WTC11 (cell line): ENCODE measurements at regions not wholly inside any gene's neighbourhood (a gene's known extent, or its start where the extent isn't known, plus 50 kb on each side); places are given as distances from the start of the nearest gene placed in this dataset.

ENCODE experiments used
- ATAC-seq: fragments of 200-7000 bp; cut with Tn5 transposase; 2 replicates; pipeline ENCODE4 v1.10.0; 2021; ENCODE audit warnings: mild to moderate bottlenecking, moderate library complexity
- CTCF ChIA-PET: fragments of 300-600 bp; sonication (Branson Sonifier 250); formaldehyde crosslinking; loops from one replicate; lab custom pipeline; 2021; ENCODE audit warnings: antibody characterized with exemption; lab: Charles Lee
- POLR2A ChIA-PET: fragments of 350-600 bp; sonication (Branson Sonifier 250); formaldehyde crosslinking; loops from one replicate; lab custom pipeline; 2021; ENCODE audit warnings: antibody characterized with exemption; lab: Charles Lee
- DNase-seq: peaks from one replicate; pipeline ENCODE4 v3.0.0; 2021; ENCODE audit warnings: low spot score
- H3K27ac Mint-ChIP-seq: 2 replicates; pipeline ENCODE4 v1.8.0; 2021; ENCODE audit warnings: mixed read lengths
- H3K27me3 Mint-ChIP-seq: 2 replicates; pipeline ENCODE4 v1.8.0; 2021; ENCODE audit warnings: low read depth, mild to moderate bottlenecking, moderate library complexity, mixed read lengths
- H3K36me3 Mint-ChIP-seq: 2 replicates; pipeline ENCODE4 v1.8.0; 2021; ENCODE audit warnings: mixed read lengths
- H3K4me1 Mint-ChIP-seq: 2 replicates; pipeline ENCODE4 v1.8.0; 2022; ENCODE audit warnings: mixed read lengths
- H3K4me3 Mint-ChIP-seq: 2 replicates; pipeline ENCODE4 v1.8.0; 2021; ENCODE audit warnings: mild to moderate bottlenecking, moderate library complexity, mixed read lengths
- H3K9me3 Mint-ChIP-seq: 2 replicates; pipeline ENCODE4 v1.8.0; 2021; ENCODE audit warnings: mixed read lengths
- ELF4 ChIP-seq: sonication (generic); formaldehyde crosslinking; IDR thresholded peaks from 2 replicates; pipeline ENCODE4 v1.8.1; 2022; ENCODE audit warnings: low read depth, mild to moderate bottlenecking, moderate library complexity, missing genetic modification reagents
- ESRRA ChIP-seq: sonication (generic); formaldehyde crosslinking; IDR thresholded peaks from 2 replicates; pipeline ENCODE4 v1.8.1; 2022; ENCODE audit warnings: mild to moderate bottlenecking, missing genetic modification reagents, borderline replicate concordance
- HMGA2 ChIP-seq: fragments of 250-450 bp; sonication (Bioruptor Pico); IDR thresholded peaks from 2 replicates; pipeline ENCODE4 v1.4.0; 2021; ENCODE audit warnings: mild to moderate bottlenecking, moderate library complexity
- IRF2 ChIP-seq: sonication (generic); formaldehyde crosslinking; IDR thresholded peaks from 2 replicates; pipeline ENCODE4 v1.8.0; 2022; ENCODE audit warnings: low read depth, missing genetic modification reagents, borderline replicate concordance
- JAZF1 ChIP-seq: fragments of 250-450 bp; sonication (Bioruptor Pico); IDR thresholded peaks from 2 replicates; pipeline ENCODE4 v1.9.0; 2021; ENCODE audit warnings: moderate library complexity, mild to moderate bottlenecking, inconsistent platforms
- NFATC4 ChIP-seq: fragments of 250-450 bp; sonication (Bioruptor Pico); IDR thresholded peaks from 2 replicates; pipeline ENCODE4 v1.9.0; 2021; ENCODE audit warnings: mild to moderate bottlenecking
- SOX15 ChIP-seq: fragments of 250-450 bp; sonication (Bioruptor Pico); IDR thresholded peaks from 2 replicates; pipeline ENCODE4 v1.9.0; 2021; ENCODE audit warnings: mild to moderate bottlenecking
- STAT6 ChIP-seq: sonication (generic); formaldehyde crosslinking; conservative IDR thresholded peaks from 2 replicates; pipeline ENCODE4 v1.8.1; 2023; ENCODE audit warnings: mild to moderate bottlenecking, low read depth, missing genetic modification reagents, moderate library complexity
- ZNF416 ChIP-seq: fragments of 250-450 bp; sonication (Bioruptor Pico); IDR thresholded peaks from 2 replicates; pipeline ENCODE4 v1.9.0; 2021; ENCODE audit warnings: mild to moderate bottlenecking, inconsistent platforms
- TF ChIP-seq, protein P1 (sequence below): fragments of 250-450 bp; sonication (Bioruptor Pico); IDR thresholded peaks from 2 replicates; pipeline ENCODE4 v1.9.0; 2021; ENCODE audit warnings: mild to moderate bottlenecking
- TF ChIP-seq, protein P2 (sequence below): sonication (generic); formaldehyde crosslinking; IDR thresholded peaks from 2 replicates; pipeline ENCODE4 v1.8.1; 2023; ENCODE audit warnings: mild to moderate bottlenecking, moderate library complexity, missing genetic modification reagents
- TF ChIP-seq, protein P3 (sequence below): sonication (generic); formaldehyde crosslinking; IDR thresholded peaks from 2 replicates; pipeline ENCODE4 v1.8.0; 2023; ENCODE audit warnings: missing genetic modification reagents
- TF ChIP-seq, protein P4 (sequence below): fragments of 200-600 bp; IDR thresholded peaks from 2 replicates; pipeline ENCODE4 v1.8.0; 2022; ENCODE audit warnings: antibody characterized with exemption

- H3K9me3 Mint-ChIP-seq = no peaks in the 10 kb centered on the region
Observed at GRCh38 chr4:22901631-22902030, 208.9 kb downstream of the GBA3 start.

GRCh38 chr4:22900876-22901275 lies 208.1 kb downstream of the GBA3 start:
- Mint-ChIP-seq H3K36me3 (no peaks in the 10 kb centered on the region), H3K27ac (no peak overlapping the region), H3K27me3 (no peaks in the 10 kb centered on the region), H3K9me3 (no peaks in the 10 kb centered on the region), H3K4me1 (no peaks in the 10 kb centered on the region; the same call in 1 of the 2 replicates), H3K4me3 (no peak overlapping the region)
- ChIA-PET CTCF (no interaction called here), POLR2A (no interaction called here)
- TF ChIP-seq SOX15 = no peak
- TF ChIP-seq STAT6 (CRISPR knock-in tag) = no peak
- TF ChIP-seq, protein P1, sequence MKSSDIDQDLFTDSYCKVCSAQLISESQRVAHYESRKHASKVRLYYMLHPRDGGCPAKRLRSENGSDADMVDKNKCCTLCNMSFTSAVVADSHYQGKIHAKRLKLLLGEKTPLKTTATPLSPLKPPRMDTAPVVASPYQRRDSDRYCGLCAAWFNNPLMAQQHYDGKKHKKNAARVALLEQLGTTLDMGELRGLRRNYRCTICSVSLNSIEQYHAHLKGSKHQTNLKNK (CRISPR knock-in tag) = no peak
- TF ChIP-seq HMGA2 (CRISPR knock-in tag) = no peak
- TF ChIP-seq ESRRA = no peak
- TF ChIP-seq NFATC4 (CRISPR knock-in tag) = no peak
- ATAC-seq (no peak), DNase-seq (no peak)

More at GRCh38 chr4:22901631-22902030, 208.9 kb downstream of the GBA3 start:
- ChIA-PET CTCF (no interaction called here), POLR2A (no interaction called here)
- TF ChIP-seq JAZF1 (CRISPR knock-in tag) = no peak
- no peak for TF ChIP-seq STAT6 (CRISPR knock-in tag)
- TF ChIP-seq ELF4 (CRISPR knock-in tag) = no peak
- TF ChIP-seq, protein P2, sequence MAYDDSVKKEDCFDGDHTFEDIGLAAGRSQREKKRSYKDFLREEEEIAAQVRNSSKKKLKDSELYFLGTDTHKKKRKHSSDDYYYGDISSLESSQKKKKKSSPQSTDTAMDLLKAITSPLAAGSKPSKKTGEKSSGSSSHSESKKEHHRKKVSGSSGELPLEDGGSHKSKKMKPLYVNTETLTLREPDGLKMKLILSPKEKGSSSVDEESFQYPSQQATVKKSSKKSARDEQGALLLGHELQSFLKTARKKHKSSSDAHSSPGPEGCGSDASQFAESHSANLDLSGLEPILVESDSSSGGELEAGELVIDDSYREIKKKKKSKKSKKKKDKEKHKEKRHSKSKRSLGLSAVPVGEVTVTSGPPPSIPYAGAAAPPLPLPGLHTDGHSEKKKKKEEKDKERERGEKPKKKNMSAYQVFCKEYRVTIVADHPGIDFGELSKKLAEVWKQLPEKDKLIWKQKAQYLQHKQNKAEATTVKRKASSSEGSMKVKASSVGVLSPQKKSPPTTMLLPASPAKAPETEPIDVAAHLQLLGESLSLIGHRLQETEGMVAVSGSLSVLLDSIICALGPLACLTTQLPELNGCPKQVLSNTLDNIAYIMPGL = no peak
- no peak for TF ChIP-seq IRF2 (CRISPR knock-in tag)
- TF ChIP-seq, protein P3, sequence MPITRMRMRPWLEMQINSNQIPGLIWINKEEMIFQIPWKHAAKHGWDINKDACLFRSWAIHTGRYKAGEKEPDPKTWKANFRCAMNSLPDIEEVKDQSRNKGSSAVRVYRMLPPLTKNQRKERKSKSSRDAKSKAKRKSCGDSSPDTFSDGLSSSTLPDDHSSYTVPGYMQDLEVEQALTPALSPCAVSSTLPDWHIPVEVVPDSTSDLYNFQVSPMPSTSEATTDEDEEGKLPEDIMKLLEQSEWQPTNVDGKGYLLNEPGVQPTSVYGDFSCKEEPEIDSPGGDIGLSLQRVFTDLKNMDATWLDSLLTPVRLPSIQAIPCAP (CRISPR knock-in tag) = no peak
- ATAC-seq (no peak), DNase-seq (no peak)
- H3K4me3 Mint-ChIP-seq = no peak overlapping the region
- no peaks in the 10 kb centered on the region for H3K27me3 Mint-ChIP-seq
- no peak overlapping the region for H3K27ac Mint-ChIP-seq
- H3K4me1 Mint-ChIP-seq = no peaks in the 10 kb centered on the region; the same call in 1 of the 2 replicates
- H3K36me3 Mint-ChIP-seq = no peaks in the 10 kb centered on the region

- ChIA-PET CTCF (interaction anchor here (0.5 to 1.9 kb wide), 29 partner anchors 8 to 1192 kb away, joined by 3 to 11 read pairs (median 4); no protein-coding TSS in a partner anchor), POLR2A (no interaction called here)
- ATAC-seq (peak; percentile 79), DNase-seq (peak; percentile 55)
- Mint-ChIP-seq H3K9me3 (peaks cover 8% of the 10 kb centered on the region), H3K27me3 (no peaks in the 10 kb centered on the region), H3K36me3 (peaks cover 7% of the 10 kb centered on the region; the same call in 1 of the 2 replicates), H3K4me3 (no peak overlapping the region), H3K27ac (no peak overlapping the region), H3K4me1 (no peaks in the 10 kb centered on the region; the same call in 1 of the 2 replicates)
- TF ChIP-seq, protein P4, sequence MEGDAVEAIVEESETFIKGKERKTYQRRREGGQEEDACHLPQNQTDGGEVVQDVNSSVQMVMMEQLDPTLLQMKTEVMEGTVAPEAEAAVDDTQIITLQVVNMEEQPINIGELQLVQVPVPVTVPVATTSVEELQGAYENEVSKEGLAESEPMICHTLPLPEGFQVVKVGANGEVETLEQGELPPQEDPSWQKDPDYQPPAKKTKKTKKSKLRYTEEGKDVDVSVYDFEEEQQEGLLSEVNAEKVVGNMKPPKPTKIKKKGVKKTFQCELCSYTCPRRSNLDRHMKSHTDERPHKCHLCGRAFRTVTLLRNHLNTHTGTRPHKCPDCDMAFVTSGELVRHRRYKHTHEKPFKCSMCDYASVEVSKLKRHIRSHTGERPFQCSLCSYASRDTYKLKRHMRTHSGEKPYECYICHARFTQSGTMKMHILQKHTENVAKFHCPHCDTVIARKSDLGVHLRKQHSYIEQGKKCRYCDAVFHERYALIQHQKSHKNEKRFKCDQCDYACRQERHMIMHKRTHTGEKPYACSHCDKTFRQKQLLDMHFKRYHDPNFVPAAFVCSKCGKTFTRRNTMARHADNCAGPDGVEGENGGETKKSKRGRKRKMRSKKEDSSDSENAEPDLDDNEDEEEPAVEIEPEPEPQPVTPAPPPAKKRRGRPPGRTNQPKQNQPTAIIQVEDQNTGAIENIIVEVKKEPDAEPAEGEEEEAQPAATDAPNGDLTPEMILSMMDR = peak; percentile 75
- TF ChIP-seq ZNF416 (CRISPR knock-in tag) = no peak
Observed at GRCh38 chr4:22897520-22898108, 204.9 kb downstream of the GBA3 start.
